ENCODE measurements at regions not wholly inside any gene's neighbourhood (a gene's known extent, or its start where the extent isn't known, plus 50 kb on each side); places are given as distances from the start of the nearest gene placed in this dataset.

DNA sequence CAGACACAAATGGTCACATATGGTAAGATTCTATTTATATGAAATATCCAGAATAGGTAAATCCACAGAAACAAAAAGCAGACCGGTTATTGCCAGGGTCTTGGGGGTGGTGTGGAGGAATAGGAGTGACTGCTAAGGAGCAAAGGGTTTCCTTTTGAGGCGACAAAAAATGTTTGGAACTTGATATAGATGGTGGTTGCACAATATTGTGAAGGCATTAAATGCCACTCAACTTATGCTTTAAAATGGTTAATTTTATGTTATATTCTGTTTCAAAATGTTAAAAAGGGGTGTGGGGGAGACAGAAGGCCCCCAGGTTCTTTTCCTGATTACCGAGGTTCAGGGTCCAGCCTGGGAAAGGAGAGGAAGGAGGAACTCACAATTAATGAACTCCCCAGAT, 304.4 kb downstream of the RRAGC start:
- no peak for TF ChIP-seq NCOA4 (IDR thresholded peaks at IDR 0.05; ENCODE audit: partially characterized antibody)
- TF ChIP-seq HDAC6 (IDR thresholded peaks at IDR 0.05; ENCODE audit: low read depth, low read length): no peak
- TF ChIP-seq PHTF2 (CRISPR knock-in tag; IDR thresholded peaks at IDR 0.05): no peak
- TF ChIP-seq, protein P1, sequence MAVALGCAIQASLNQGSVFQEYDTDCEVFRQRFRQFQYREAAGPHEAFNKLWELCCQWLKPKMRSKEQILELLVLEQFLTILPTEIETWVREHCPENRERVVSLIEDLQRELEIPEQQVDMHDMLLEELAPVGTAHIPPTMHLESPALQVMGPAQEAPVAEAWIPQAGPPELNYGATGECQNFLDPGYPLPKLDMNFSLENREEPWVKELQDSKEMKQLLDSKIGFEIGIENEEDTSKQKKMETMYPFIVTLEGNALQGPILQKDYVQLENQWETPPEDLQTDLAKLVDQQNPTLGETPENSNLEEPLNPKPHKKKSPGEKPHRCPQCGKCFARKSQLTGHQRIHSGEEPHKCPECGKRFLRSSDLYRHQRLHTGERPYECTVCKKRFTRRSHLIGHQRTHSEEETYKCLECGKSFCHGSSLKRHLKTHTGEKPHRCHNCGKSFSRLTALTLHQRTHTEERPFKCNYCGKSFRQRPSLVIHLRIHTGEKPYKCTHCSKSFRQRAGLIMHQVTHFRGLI (CRISPR knock-in tag; IDR thresholded peaks at IDR 0.05): no peak
- no peak for TF ChIP-seq EP300 (IDR thresholded peaks at IDR 0.05; ENCODE audit: low read length)
- no peak for TF ChIP-seq ZNF124 (CRISPR knock-in tag; IDR thresholded peaks at IDR 0.05)
- TF ChIP-seq, protein P2, sequence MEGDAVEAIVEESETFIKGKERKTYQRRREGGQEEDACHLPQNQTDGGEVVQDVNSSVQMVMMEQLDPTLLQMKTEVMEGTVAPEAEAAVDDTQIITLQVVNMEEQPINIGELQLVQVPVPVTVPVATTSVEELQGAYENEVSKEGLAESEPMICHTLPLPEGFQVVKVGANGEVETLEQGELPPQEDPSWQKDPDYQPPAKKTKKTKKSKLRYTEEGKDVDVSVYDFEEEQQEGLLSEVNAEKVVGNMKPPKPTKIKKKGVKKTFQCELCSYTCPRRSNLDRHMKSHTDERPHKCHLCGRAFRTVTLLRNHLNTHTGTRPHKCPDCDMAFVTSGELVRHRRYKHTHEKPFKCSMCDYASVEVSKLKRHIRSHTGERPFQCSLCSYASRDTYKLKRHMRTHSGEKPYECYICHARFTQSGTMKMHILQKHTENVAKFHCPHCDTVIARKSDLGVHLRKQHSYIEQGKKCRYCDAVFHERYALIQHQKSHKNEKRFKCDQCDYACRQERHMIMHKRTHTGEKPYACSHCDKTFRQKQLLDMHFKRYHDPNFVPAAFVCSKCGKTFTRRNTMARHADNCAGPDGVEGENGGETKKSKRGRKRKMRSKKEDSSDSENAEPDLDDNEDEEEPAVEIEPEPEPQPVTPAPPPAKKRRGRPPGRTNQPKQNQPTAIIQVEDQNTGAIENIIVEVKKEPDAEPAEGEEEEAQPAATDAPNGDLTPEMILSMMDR (IDR thresholded peaks at IDR 0.05 in 2 of 3, conservative IDR thresholded peaks at IDR 0.05 in 1 of 3; ENCODE audit: insufficient read depth in 2 of 3, low read depth in 1 of 3, low read length in 3 of 3): no peak
- TF ChIP-seq TAF9B (IDR thresholded peaks at IDR 0.05; ENCODE audit: partially characterized antibody): no peak

All from K562 (cell line).